HepG2 (cell line): ENCODE measurements at regions not wholly inside any gene's neighbourhood (a gene's known extent, or its start where the extent isn't known, plus 50 kb on each side); places are given as distances from the start of the nearest gene placed in this dataset.

Experiments
- ATAC-seq: fragments of 200-7000 bp; cut with Tn5 transposase; 3 replicates; pipeline ENCODE4 v1.9.1; 2020; ENCODE audit warnings: mild to moderate bottlenecking, moderate library complexity
- BruUV-seq: library from RNA; stranded (reverse); fragments of 400-500 nt; replicated peaks from 2 replicates; lab custom pipeline; 2021; lab: Mats Ljungman, UMichigan
- CTCF ChIA-PET: fragments of 300-600 bp; formaldehyde crosslinking; extraction: SDS; loops from one replicate; lab custom pipeline; 2021; ENCODE audit warnings: low total read pairs, inconsistent platforms, low intra/inter-chr PET ratio; lab: Yijun Ruan, JAX
- POLR2A ChIA-PET: fragments of 350-600 bp; sonication (Branson Sonifier 250); formaldehyde crosslinking; loops from one replicate; lab custom pipeline; 2020; ENCODE audit warnings: antibody characterized with exemption, inconsistent platforms; lab: Yijun Ruan, JAX
- DNase-seq: peaks from one replicate; pipeline ENCODE4 v3.0.0-alpha.2; 2015; ENCODE audit warnings: low spot score
- FAIRE-seq: peaks from 3 replicates; lab custom pipeline; 2011; peaks lifted over from hg19 to GRCh38; lab: Jason Lieb, UNC
- H2AFZ ChIP-seq: one replicate; pipeline ENCODE4 v1.6.1; 2011; ENCODE audit warnings: low read length, inconsistent platforms
- H3K27ac ChIP-seq: fragments of 300-600 bp; 3 replicates; pipeline ENCODE4 v1.8.0; 2011; ENCODE audit warnings: mixed run types, mild to moderate bottlenecking, mixed read lengths, low read length, inconsistent platforms; ENCODE audit not compliant: insufficient read depth; ENCODE audit errors: extremely low read length
- H3K27me3 ChIP-seq, 2 experiments: fragments of 200-600 bp in 1 of 2; 2 replicates in 1 of 2; 3 replicates in 1 of 2; pipeline versions ENCODE4 v1.6.0 to v1.8.0; 2011; ENCODE audit warnings: low read length in 2 of 2, mild to moderate bottlenecking in 2 of 2, moderate library complexity in 2 of 2, inconsistent platforms in 1 of 2; ENCODE audit not compliant: insufficient read depth in 2 of 2, control insufficient read depth in 1 of 2
- H3K36me3 ChIP-seq, 2 experiments: fragments of 200-600 bp in 1 of 2; replicated peaks in 1 of 2; 2 replicates in 1 of 2; 3 replicates in 1 of 2; pipeline versions ENCODE4 v1.5.1 to v1.8.0; 2011; ENCODE audit warnings: low read length in 2 of 2, inconsistent platforms in 1 of 2; ENCODE audit not compliant: insufficient read depth in 2 of 2, control insufficient read depth in 1 of 2
- H3K4me1 ChIP-seq: 2 replicates; pipeline ENCODE4 v1.5.1; 2012; ENCODE audit warnings: low read length, inconsistent platforms; ENCODE audit not compliant: insufficient read depth
- H3K4me2 ChIP-seq: 2 replicates; pipeline ENCODE4 v1.6.0; 2011; ENCODE audit warnings: low read depth, low read length, inconsistent platforms
- H3K4me3 ChIP-seq, 3 experiments: fragments of 200-600 bp in 1 of 3; sonication (generic), shearing (Covaris generic) in 1 of 3; replicated peaks in 1 of 3; 2 replicates each; pipeline ENCODE4 v1.5.1; 2011 to 2016; ENCODE audit warnings: low read length in 3 of 3, inconsistent platforms in 2 of 3, low read depth in 2 of 3, mild to moderate bottlenecking in 2 of 3, control low read depth in 1 of 3, mixed read lengths in 1 of 3; ENCODE audit not compliant: insufficient read depth in 1 of 3
- H3K79me2 ChIP-seq: one replicate; pipeline ENCODE4 v1.6.1; 2011; ENCODE audit warnings: low read length, inconsistent platforms; ENCODE audit not compliant: insufficient read depth
- H3K9ac ChIP-seq: 2 replicates; pipeline ENCODE4 v1.6.0; 2011; ENCODE audit warnings: mild to moderate bottlenecking, low read depth, low read length, inconsistent platforms; ENCODE audit not compliant: insufficient read depth
- H3K9me3 ChIP-seq: 2 replicates; pipeline ENCODE4 v1.5.1; 2012; ENCODE audit warnings: mild to moderate bottlenecking, low read length
- H4K20me1 ChIP-seq: 2 replicates; pipeline ENCODE4 v1.6.0; 2011; ENCODE audit warnings: inconsistent platforms, mild to moderate bottlenecking, low read length, moderate library complexity; ENCODE audit not compliant: insufficient read depth
- CENPT ChIP-seq: sonication (generic); formaldehyde crosslinking; IDR thresholded peaks from 2 replicates; pipeline ENCODE4 v1.8.0; 2022; ENCODE audit warnings: low read depth, mild to moderate bottlenecking, moderate library complexity, missing genetic modification reagents
- CHCHD3 ChIP-seq: sonication (generic); formaldehyde crosslinking; IDR thresholded peaks from 2 replicates; pipeline ENCODE4 v1.8.0; 2022; ENCODE audit warnings: mild to moderate bottlenecking, missing genetic modification reagents, moderate library complexity
- GTF3A ChIP-seq: sonication (generic); formaldehyde crosslinking; conservative IDR thresholded peaks from 2 replicates; pipeline ENCODE4 v1.4.0; 2020; ENCODE audit warnings: mild to moderate bottlenecking, missing genetic modification reagents
- SMARCC2 ChIP-seq: fragments of 450-650 bp; IDR thresholded peaks from 2 replicates; pipeline ENCODE4 v1.6.1; 2017; ENCODE audit warnings: antibody characterized with exemption, mild to moderate bottlenecking
- ZBTB8A ChIP-seq: sonication (generic); formaldehyde crosslinking; IDR thresholded peaks from 2 replicates; pipeline ENCODE4 v1.4.0; 2020; ENCODE audit warnings: mild to moderate bottlenecking, low read depth, missing genetic modification reagents, borderline replicate concordance
- ZNF746 ChIP-seq: sonication (generic); formaldehyde crosslinking; IDR thresholded peaks from 2 replicates; pipeline ENCODE4 v1.8.0; 2022; ENCODE audit warnings: mild to moderate bottlenecking, missing genetic modification reagents
- WGBS: methylation state at CpG from one replicate; pipeline ENCODE4 v1.1.6; 2017; ENCODE audit warnings: low lambda C conversion rate; 5-methylcytosine and 5-hydroxymethylcytosine counted together
- in situ Hi-C: cut with HindIII; loops from 2 replicates; pipeline ENCODE4 v1.10.0; 2017; ENCODE audit warnings: low pct_unique_long_range_greater_than_20kb; ENCODE audit not compliant: extremely low pct_ligation_motif_present
- intact Hi-C: fragments of 100-400 bp; cut with micrococcal nuclease; formaldehyde crosslinking; loops from one replicate; pipeline ENCODE4 v1.10.0; 2022; ENCODE audit not compliant: unreplicated experiment
- TF ChIP-seq, protein P1 (sequence below): sonication (generic); formaldehyde crosslinking; conservative IDR thresholded peaks from 2 replicates; pipeline ENCODE4 v1.4.0; 2020; ENCODE audit warnings: mild to moderate bottlenecking, missing genetic modification reagents, moderate library complexity
- TF ChIP-seq, protein P2 (sequence below): sonication (generic); formaldehyde crosslinking; IDR thresholded peaks from 2 replicates; pipeline ENCODE4 v1.4.0; 2020; ENCODE audit warnings: missing genetic modification reagents, borderline replicate concordance

DNA sequence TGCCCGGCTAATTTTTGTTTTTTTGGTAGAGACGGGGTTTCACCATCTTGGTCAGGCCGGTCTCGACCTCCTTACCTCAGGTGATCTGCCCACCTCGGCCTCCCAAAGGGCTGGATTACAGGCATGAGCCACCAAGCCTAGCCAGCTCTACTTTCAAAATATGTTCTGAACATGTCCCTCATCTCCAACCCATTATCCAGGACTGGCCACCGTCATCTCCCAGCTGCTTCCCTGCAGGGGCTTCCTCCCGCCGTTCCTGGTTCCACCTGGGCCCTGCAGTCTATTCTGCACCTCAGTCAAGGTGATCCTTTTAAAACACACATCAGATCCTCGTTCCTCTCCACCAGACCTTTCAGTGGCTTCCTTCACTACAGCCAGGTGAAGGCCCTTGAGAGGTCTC is 80.9 kb upstream of the NKX1-1 start:
- CTCF ChIA-PET, result no interaction called here
- in situ Hi-C loops, result no loop called here

More for the DNA sequence above, 80.9 kb upstream of the NKX1-1 start:
- Histone ChIP-seq H3K27ac (no peak overlapping the region), H4K20me1 (no peaks in the 10 kb centered on the region), H3K4me2 (no peak overlapping the region), H3K9me3 (peaks cover 20% of the 10 kb centered on the region), H3K4me3 (no peak overlapping the region), H2AFZ (no peak overlapping the region)
- WGBS, result 43% methylated on average over 5 of the region's 9 CpGs
- ATAC-seq, result no peak
- no peak for TF ChIP-seq CHCHD3 (CRISPR knock-in tag)
- TF ChIP-seq ZBTB8A (CRISPR knock-in tag), result no peak
- no peak for TF ChIP-seq GTF3A (CRISPR knock-in tag)
- TF ChIP-seq, protein P1, sequence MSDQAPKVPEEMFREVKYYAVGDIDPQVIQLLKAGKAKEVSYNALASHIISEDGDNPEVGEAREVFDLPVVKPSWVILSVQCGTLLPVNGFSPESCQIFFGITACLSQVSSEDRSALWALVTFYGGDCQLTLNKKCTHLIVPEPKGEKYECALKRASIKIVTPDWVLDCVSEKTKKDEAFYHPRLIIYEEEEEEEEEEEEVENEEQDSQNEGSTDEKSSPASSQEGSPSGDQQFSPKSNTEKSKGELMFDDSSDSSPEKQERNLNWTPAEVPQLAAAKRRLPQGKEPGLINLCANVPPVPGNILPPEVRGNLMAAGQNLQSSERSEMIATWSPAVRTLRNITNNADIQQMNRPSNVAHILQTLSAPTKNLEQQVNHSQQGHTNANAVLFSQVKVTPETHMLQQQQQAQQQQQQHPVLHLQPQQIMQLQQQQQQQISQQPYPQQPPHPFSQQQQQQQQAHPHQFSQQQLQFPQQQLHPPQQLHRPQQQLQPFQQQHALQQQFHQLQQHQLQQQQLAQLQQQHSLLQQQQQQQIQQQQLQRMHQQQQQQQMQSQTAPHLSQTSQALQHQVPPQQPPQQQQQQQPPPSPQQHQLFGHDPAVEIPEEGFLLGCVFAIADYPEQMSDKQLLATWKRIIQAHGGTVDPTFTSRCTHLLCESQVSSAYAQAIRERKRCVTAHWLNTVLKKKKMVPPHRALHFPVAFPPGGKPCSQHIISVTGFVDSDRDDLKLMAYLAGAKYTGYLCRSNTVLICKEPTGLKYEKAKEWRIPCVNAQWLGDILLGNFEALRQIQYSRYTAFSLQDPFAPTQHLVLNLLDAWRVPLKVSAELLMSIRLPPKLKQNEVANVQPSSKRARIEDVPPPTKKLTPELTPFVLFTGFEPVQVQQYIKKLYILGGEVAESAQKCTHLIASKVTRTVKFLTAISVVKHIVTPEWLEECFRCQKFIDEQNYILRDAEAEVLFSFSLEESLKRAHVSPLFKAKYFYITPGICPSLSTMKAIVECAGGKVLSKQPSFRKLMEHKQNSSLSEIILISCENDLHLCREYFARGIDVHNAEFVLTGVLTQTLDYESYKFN, result no peak
- no peak for TF ChIP-seq CENPT (CRISPR knock-in tag)
- no peak for TF ChIP-seq SMARCC2
- TF ChIP-seq, protein P2, sequence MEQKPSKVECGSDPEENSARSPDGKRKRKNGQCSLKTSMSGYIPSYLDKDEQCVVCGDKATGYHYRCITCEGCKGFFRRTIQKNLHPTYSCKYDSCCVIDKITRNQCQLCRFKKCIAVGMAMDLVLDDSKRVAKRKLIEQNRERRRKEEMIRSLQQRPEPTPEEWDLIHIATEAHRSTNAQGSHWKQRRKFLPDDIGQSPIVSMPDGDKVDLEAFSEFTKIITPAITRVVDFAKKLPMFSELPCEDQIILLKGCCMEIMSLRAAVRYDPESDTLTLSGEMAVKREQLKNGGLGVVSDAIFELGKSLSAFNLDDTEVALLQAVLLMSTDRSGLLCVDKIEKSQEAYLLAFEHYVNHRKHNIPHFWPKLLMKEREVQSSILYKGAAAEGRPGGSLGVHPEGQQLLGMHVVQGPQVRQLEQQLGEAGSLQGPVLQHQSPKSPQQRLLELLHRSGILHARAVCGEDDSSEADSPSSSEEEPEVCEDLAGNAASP (CRISPR knock-in tag), result no peak
- TF ChIP-seq ZNF746 (CRISPR knock-in tag), result no peak
- TF ChIP-seq, all 625 proteins: peak for 0
- no TSS peak for BruUV-seq
- FAIRE-seq (no peak), DNase-seq (no peak)
- no peaks in the 10 kb centered on the region for H3K36me3 ChIP-seq
- no peak overlapping the region for H3K9ac ChIP-seq
- POLR2A ChIA-PET, result no interaction called here
- no peaks in the 10 kb centered on the region for H3K79me2 ChIP-seq
- peaks cover 8 to 33% of the 10 kb centered on the region in 2 experiments for H3K27me3 ChIP-seq
- intact Hi-C loops, result no loop called here
- H3K4me1 ChIP-seq, result no peaks in the 10 kb centered on the region
